GM18868 (cell line): ENCODE measurements at regions not wholly inside any gene's neighbourhood (a gene's known extent, or its start where the extent isn't known, plus 50 kb on each side); places are given as distances from the start of the nearest gene placed in this dataset.
"Not testable (repeated sequence)": the region's sequence is repeated elsewhere in the genome, so short reads cannot be mapped to it uniquely, and the experiment has no call there.

Experiments used
- ATAC-seq: cut with Tn5 transposase; IDR thresholded peaks from one replicate; pipeline ENCODE4 v1.9.1; 2021; ENCODE audit warnings: mild to moderate bottlenecking, moderate library complexity; ENCODE audit not compliant: unreplicated experiment

- no peak for ATAC-seq
These were observed 67.5 kb downstream of the EIF1AY start for GRCh38 chrY:20643055-20643454.

GRCh38 chrY:20648265-20648664, 72.7 kb downstream of the EIF1AY start:
- peak; percentile 73 for ATAC-seq

- not testable (repeated sequence) for ATAC-seq
These were observed 73.3 kb downstream of the EIF1AY start for GRCh38 chrY:20648891-20649290.

GRCh38 chrY:20651481-20651880, 75.9 kb downstream of the EIF1AY start:
- ATAC-seq: no peak

- ATAC-seq: no peak
These were observed 83.9 kb downstream of the EIF1AY start for GRCh38 chrY:20659450-20659849.

GRCh38 chrY:20662204-20662603, 86.6 kb downstream of the EIF1AY start:
- ATAC-seq: no peak

- no peak for ATAC-seq
These were observed 88.6 kb downstream of the EIF1AY start for GRCh38 chrY:20664196-20664595.

GRCh38 chrY:20665357-20665756, 89.8 kb downstream of the EIF1AY start:
- not testable (repeated sequence) for ATAC-seq

- ATAC-seq: no peak
These were observed 74.0 kb upstream of the RPS4Y2 start for GRCh38 chrY:20681935-20682334.

- ATAC-seq: no peak
These were observed 72.5 kb upstream of the RPS4Y2 start for GRCh38 chrY:20683371-20683770.

- ATAC-seq: no peak
These were observed 69.2 kb upstream of the RPS4Y2 start for GRCh38 chrY:20686674-20687073.
